ENCODE measurements at regions not wholly inside any gene's neighbourhood (a gene's known extent, or its start where the extent isn't known, plus 50 kb on each side); places are given as distances from the start of the nearest gene placed in this dataset.

- no peaks in the 10 kb centered on the region for H3K36me3 ChIP-seq
- no peak overlapping the region for H3K4me3 ChIP-seq
- no peaks in the 10 kb centered on the region for H3K9me3 ChIP-seq
- H3K4me1 ChIP-seq = no peaks in the 10 kb centered on the region
- intact Hi-C loops (cut with DNase I; ENCODE audit: low total_unique reads) = no loop called here
- 67 to 89% (median 85%) methylated on average over 2 of the region's 2 CpGs for WGBS, 5 donors
- no peak overlapping the region for H3K27ac ChIP-seq
- no peak for DNase-seq
- H3K27me3 ChIP-seq (replicated peaks in 1 of 7) = no peaks in the 10 kb centered on the region
- TF ChIP-seq CTCF (IDR thresholded peaks at IDR 0.05 in 8 of 11, conservative IDR thresholded peaks at IDR 0.05 in 3 of 11) (no peak), POLR2A (IDR thresholded peaks at IDR 0.05) (no peak), POLR2AphosphoS5 (IDR thresholded peaks at IDR 0.05) (no peak)
These were observed 94.7 kb upstream of the PPM1H start for GRCh38 chr12:63029676-63030075.

GRCh38 chr12:63028951-63029350 lies 94.0 kb upstream of the PPM1H start:
- intact Hi-C loops (cut with DNase I; ENCODE audit: low total_unique reads) = no loop called here
- no peaks in the 10 kb centered on the region for H3K9me3 ChIP-seq
- no peaks in the 10 kb centered on the region for H3K36me3 ChIP-seq
- H3K4me1 ChIP-seq = no peaks in the 10 kb centered on the region
- TF ChIP-seq POLR2AphosphoS5 (IDR thresholded peaks at IDR 0.05) (no peak), POLR2A (IDR thresholded peaks at IDR 0.05) (no peak), CTCF (IDR thresholded peaks at IDR 0.05 in 8 of 11, conservative IDR thresholded peaks at IDR 0.05 in 3 of 11) (no peak)
- no peak overlapping the region for H3K4me3 ChIP-seq
- no peak overlapping the region for H3K27ac ChIP-seq
- no peak for DNase-seq
- no peaks in the 10 kb centered on the region for H3K27me3 ChIP-seq (replicated peaks in 1 of 7)

- Histone ChIP-seq H3K4me1 (no peaks in the 10 kb centered on the region), H3K4me3 (no peak overlapping the region), H3K36me3 (no peaks in the 10 kb centered on the region), H3K27me3 (replicated peaks in 1 of 7) (no peaks in the 10 kb centered on the region), H3K9me3 (no peaks in the 10 kb centered on the region), H3K27ac (no peak overlapping the region)
- intact Hi-C loops (cut with DNase I; ENCODE audit: low total_unique reads) = no loop called here
- TF ChIP-seq POLR2A (IDR thresholded peaks at IDR 0.05) (no peak), POLR2AphosphoS5 (IDR thresholded peaks at IDR 0.05) (no peak), CTCF (IDR thresholded peaks at IDR 0.05 in 8 of 11, conservative IDR thresholded peaks at IDR 0.05 in 3 of 11) (no peak)
- no peak for DNase-seq
These were observed 90.2 kb upstream of the PPM1H start for GRCh38 chr12:63025116-63025515.

- Histone ChIP-seq H3K27ac (no peak overlapping the region), H3K4me1 (no peaks in the 10 kb centered on the region), H3K36me3 (no peaks in the 10 kb centered on the region), H3K27me3 (replicated peaks in 1 of 7) (no peaks in the 10 kb centered on the region), H3K4me3 (no peak overlapping the region), H3K9me3 (no peaks in the 10 kb centered on the region)
- DNase-seq = no peak
- no peak for TF ChIP-seq POLR2AphosphoS5 (IDR thresholded peaks at IDR 0.05)
- TF ChIP-seq CTCF (IDR thresholded peaks at IDR 0.05 in 8 of 11, conservative IDR thresholded peaks at IDR 0.05 in 3 of 11) = no peak
- TF ChIP-seq POLR2A (IDR thresholded peaks at IDR 0.05) = no peak
- intact Hi-C loops (cut with DNase I; ENCODE audit: low total_unique reads) = no loop called here
These were observed 89.0 kb upstream of the PPM1H start for GRCh38 chr12:63023926-63024325.

Measured in spleen (tissue), 11 donors.